ENCODE measurements at regions not wholly inside any gene's neighbourhood (a gene's known extent, or its start where the extent isn't known, plus 50 kb on each side); places are given as distances from the start of the nearest gene placed in this dataset.

GRCh38 chr10:130999376-131000202 lies 311.9 kb downstream of the TCERG1L start:
- POLR2A ChIA-PET = no interaction called here
- TF ChIP-seq SP1 (IDR thresholded peaks at IDR 0.05) (no peak), LEF1 (IDR thresholded peaks at IDR 0.05; ENCODE audit: borderline replicate concordance) (no peak), HDGF (IDR thresholded peaks at IDR 0.05; ENCODE audit: borderline replicate concordance) (no peak), PKNOX1 (IDR thresholded peaks at IDR 0.05) (no peak), FOXA1 (IDR thresholded peaks at IDR 0.05) (no peak), ELF4 (IDR thresholded peaks at IDR 0.05) (no peak), FOXM1 (IDR thresholded peaks at IDR 0.05; ENCODE audit: borderline replicate concordance) (no peak), TARDBP (IDR thresholded peaks at IDR 0.05) (no peak), ARNT (IDR thresholded peaks at IDR 0.05) (no peak), CTBP1 (IDR thresholded peaks at IDR 0.05; ENCODE audit: borderline replicate concordance) (no peak), BHLHE40 (IDR thresholded peaks at IDR 0.05; ENCODE audit: borderline replicate concordance) (no peak), L3MBTL2 (conservative IDR thresholded peaks at IDR 0.05) (no peak), SUZ12 (IDR thresholded peaks at IDR 0.05) (no peak), FOXK2 (IDR thresholded peaks at IDR 0.05) (no peak), NFRKB (IDR thresholded peaks at IDR 0.05) (no peak), ZNF384 (IDR thresholded peaks at IDR 0.05) (no peak)
- CTCF ChIA-PET = no interaction called here
- DNase-seq (ENCODE audit: extremely low spot score) = no peak

- CTCF ChIA-PET = no interaction called here
Observed at GRCh38 chr10:131000244-131000643, 311.3 kb downstream of the TCERG1L start.

GRCh38 chr10:131000743-131001142 lies 310.8 kb downstream of the TCERG1L start:
- CTCF ChIA-PET = no interaction called here
- DNase-seq (ENCODE audit: extremely low spot score) = no peak
- POLR2A ChIA-PET = no interaction called here
- TF ChIP-seq FOXK2 (IDR thresholded peaks at IDR 0.05) (no peak), HDGF (IDR thresholded peaks at IDR 0.05; ENCODE audit: borderline replicate concordance) (no peak), SUZ12 (IDR thresholded peaks at IDR 0.05) (no peak), FOXA1 (IDR thresholded peaks at IDR 0.05) (no peak), L3MBTL2 (conservative IDR thresholded peaks at IDR 0.05) (no peak), ARNT (IDR thresholded peaks at IDR 0.05) (no peak), BHLHE40 (IDR thresholded peaks at IDR 0.05; ENCODE audit: borderline replicate concordance) (no peak), NFRKB (IDR thresholded peaks at IDR 0.05) (no peak)

More at GRCh38 chr10:131000244-131000643, 311.3 kb downstream of the TCERG1L start:
- no peak for DNase-seq (ENCODE audit: extremely low spot score)
- POLR2A ChIA-PET = no interaction called here
- no peak for TF ChIP-seq HDGF (IDR thresholded peaks at IDR 0.05; ENCODE audit: borderline replicate concordance)
- no peak for TF ChIP-seq CTBP1 (IDR thresholded peaks at IDR 0.05; ENCODE audit: borderline replicate concordance)
- no peak for TF ChIP-seq L3MBTL2 (conservative IDR thresholded peaks at IDR 0.05)
- no peak for TF ChIP-seq FOXM1 (IDR thresholded peaks at IDR 0.05; ENCODE audit: borderline replicate concordance)
- no peak for TF ChIP-seq SP1 (IDR thresholded peaks at IDR 0.05)
- no peak for TF ChIP-seq PKNOX1 (IDR thresholded peaks at IDR 0.05)
- TF ChIP-seq NFRKB (IDR thresholded peaks at IDR 0.05) = no peak
- TF ChIP-seq SUZ12 (IDR thresholded peaks at IDR 0.05) = no peak
- TF ChIP-seq ZNF384 (IDR thresholded peaks at IDR 0.05) = no peak
- no peak for TF ChIP-seq ARNT (IDR thresholded peaks at IDR 0.05)
- TF ChIP-seq TARDBP (IDR thresholded peaks at IDR 0.05) = no peak
- no peak for TF ChIP-seq ELF4 (IDR thresholded peaks at IDR 0.05)
- TF ChIP-seq FOXK2 (IDR thresholded peaks at IDR 0.05) = no peak
- TF ChIP-seq FOXA1 (IDR thresholded peaks at IDR 0.05) = no peak

GRCh38 chr10:131001438-131001837 lies 310.1 kb downstream of the TCERG1L start:
- CTCF ChIA-PET = no interaction called here
- POLR2A ChIA-PET = no interaction called here
- DNase-seq (ENCODE audit: extremely low spot score) = no peak
- TF ChIP-seq NFRKB (IDR thresholded peaks at IDR 0.05) = no peak
- TF ChIP-seq PKNOX1 (IDR thresholded peaks at IDR 0.05) = no peak
- no peak for TF ChIP-seq TARDBP (IDR thresholded peaks at IDR 0.05)
- no peak for TF ChIP-seq ELF4 (IDR thresholded peaks at IDR 0.05)
- TF ChIP-seq FOXA1 (IDR thresholded peaks at IDR 0.05) = no peak
- TF ChIP-seq ARNT (IDR thresholded peaks at IDR 0.05) = no peak
- no peak for TF ChIP-seq BHLHE40 (IDR thresholded peaks at IDR 0.05; ENCODE audit: borderline replicate concordance)

- DNase-seq (ENCODE audit: extremely low spot score) = no peak
- CTCF ChIA-PET = no interaction called here
- POLR2A ChIA-PET = no interaction called here
- TF ChIP-seq SP1 (IDR thresholded peaks at IDR 0.05) = no peak
- no peak for TF ChIP-seq FOXA1 (IDR thresholded peaks at IDR 0.05)
- TF ChIP-seq L3MBTL2 (conservative IDR thresholded peaks at IDR 0.05) = no peak
Observed at GRCh38 chr10:131002031-131002861, 309.3 kb downstream of the TCERG1L start.

- TF ChIP-seq LEF1 (IDR thresholded peaks at IDR 0.05; ENCODE audit: borderline replicate concordance) (no peak), CTBP1 (IDR thresholded peaks at IDR 0.05; ENCODE audit: borderline replicate concordance) (no peak), FOXK2 (IDR thresholded peaks at IDR 0.05) (no peak), SUZ12 (IDR thresholded peaks at IDR 0.05) (no peak), FOXA1 (IDR thresholded peaks at IDR 0.05) (no peak), ARNT (IDR thresholded peaks at IDR 0.05) (no peak), TARDBP (IDR thresholded peaks at IDR 0.05) (no peak), FOXM1 (IDR thresholded peaks at IDR 0.05; ENCODE audit: borderline replicate concordance) (no peak)
- ChIA-PET CTCF (no interaction called here), POLR2A (no interaction called here)
- DNase-seq (ENCODE audit: extremely low spot score) = no peak
Observed at GRCh38 chr10:131003455-131003854, 308.1 kb downstream of the TCERG1L start.

Measured in HEK293T (cell line).